ENCODE measurements at regions not wholly inside any gene's neighbourhood (a gene's known extent, or its start where the extent isn't known, plus 50 kb on each side); places are given as distances from the start of the nearest gene placed in this dataset.
"Not testable (repeated sequence)": the region's sequence is repeated elsewhere in the genome, so short reads cannot be mapped to it uniquely, and the experiment has no call there.

GRCh38 chr11:7874056-7874455 lies 57.0 kb downstream of the OR10A6 start:
- DNase-seq: no peak
- H3K4me3 Mint-ChIP-seq (ENCODE audit: unreplicated experiment): no peak overlapping the region
- no peaks in the 10 kb centered on the region for H3K27me3 Mint-ChIP-seq (ENCODE audit: unreplicated experiment)
- no peaks in the 10 kb centered on the region for H3K4me1 Mint-ChIP-seq (ENCODE audit: low read depth, unreplicated experiment)
- no peaks in the 10 kb centered on the region for H3K9me3 Mint-ChIP-seq (ENCODE audit: unreplicated experiment)
- no peak overlapping the region for H3K27ac Mint-ChIP-seq (ENCODE audit: unreplicated experiment)
- H3K36me3 Mint-ChIP-seq (ENCODE audit: unreplicated experiment): no peaks in the 10 kb centered on the region
- no peak for TF ChIP-seq CTCF (IDR thresholded peaks at IDR 0.05; ENCODE audit: partially characterized antibody, unreplicated experiment)

- H3K27me3 Mint-ChIP-seq (ENCODE audit: unreplicated experiment): no peaks in the 10 kb centered on the region
- no peak overlapping the region for H3K27ac Mint-ChIP-seq (ENCODE audit: unreplicated experiment)
- no peak for TF ChIP-seq CTCF (IDR thresholded peaks at IDR 0.05; ENCODE audit: partially characterized antibody, unreplicated experiment)
- no peak for DNase-seq
- H3K4me1 Mint-ChIP-seq (ENCODE audit: low read depth, unreplicated experiment): no peaks in the 10 kb centered on the region
- H3K4me3 Mint-ChIP-seq (ENCODE audit: unreplicated experiment): no peak overlapping the region
- H3K36me3 Mint-ChIP-seq (ENCODE audit: unreplicated experiment): no peaks in the 10 kb centered on the region
- no peaks in the 10 kb centered on the region for H3K9me3 Mint-ChIP-seq (ENCODE audit: unreplicated experiment)
Observed at GRCh38 chr11:7872890-7873289, 58.2 kb downstream of the OR10A6 start.

DNA sequence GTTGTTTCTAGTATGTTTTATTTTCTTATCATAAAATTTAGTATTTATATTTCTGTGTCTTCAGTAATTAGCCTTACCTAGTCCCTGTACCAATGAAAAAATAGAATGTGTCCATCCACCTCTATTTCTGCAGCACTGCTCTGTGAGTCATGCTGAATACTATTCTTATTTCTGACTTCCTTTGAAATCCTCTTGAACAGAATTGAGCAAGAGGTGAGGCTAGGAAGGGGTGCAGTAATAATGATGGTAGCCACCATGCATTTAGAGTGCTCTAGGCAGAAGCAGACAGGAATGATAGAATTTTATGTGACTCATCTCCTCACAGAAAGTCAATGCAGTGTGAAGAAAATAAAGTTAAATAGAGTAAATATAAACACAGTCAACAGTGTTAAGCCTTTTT lies 60.0 kb downstream of the OR10A6 start:
- H3K9me3 Mint-ChIP-seq (ENCODE audit: unreplicated experiment): peaks cover 1% of the 10 kb centered on the region
- H3K27me3 Mint-ChIP-seq (ENCODE audit: unreplicated experiment): no peaks in the 10 kb centered on the region
- no peak overlapping the region for H3K4me3 Mint-ChIP-seq (ENCODE audit: unreplicated experiment)
- no peaks in the 10 kb centered on the region for H3K36me3 Mint-ChIP-seq (ENCODE audit: unreplicated experiment)
- TF ChIP-seq CTCF (IDR thresholded peaks at IDR 0.05; ENCODE audit: partially characterized antibody, unreplicated experiment): no peak
- H3K4me1 Mint-ChIP-seq (ENCODE audit: low read depth, unreplicated experiment): no peaks in the 10 kb centered on the region
- no peak for DNase-seq
- H3K27ac Mint-ChIP-seq (ENCODE audit: unreplicated experiment): no peak overlapping the region

- no peak for DNase-seq
- H3K4me3 Mint-ChIP-seq (ENCODE audit: unreplicated experiment): no peak overlapping the region
- H3K36me3 Mint-ChIP-seq (ENCODE audit: unreplicated experiment): no peaks in the 10 kb centered on the region
- no peaks in the 10 kb centered on the region for H3K27me3 Mint-ChIP-seq (ENCODE audit: unreplicated experiment)
- TF ChIP-seq CTCF (IDR thresholded peaks at IDR 0.05; ENCODE audit: partially characterized antibody, unreplicated experiment): no peak
- peaks cover 1% of the 10 kb centered on the region for H3K9me3 Mint-ChIP-seq (ENCODE audit: unreplicated experiment)
- H3K4me1 Mint-ChIP-seq (ENCODE audit: low read depth, unreplicated experiment): no peaks in the 10 kb centered on the region
- H3K27ac Mint-ChIP-seq (ENCODE audit: unreplicated experiment): no peak overlapping the region
Observed at GRCh38 chr11:7869467-7869866, 61.6 kb downstream of the OR10A6 start.

- not testable (repeated sequence) for H3K4me1 Mint-ChIP-seq (ENCODE audit: low read depth, unreplicated experiment); H3K36me3 Mint-ChIP-seq (ENCODE audit: unreplicated experiment); DNase-seq; H3K27me3 Mint-ChIP-seq (ENCODE audit: unreplicated experiment); H3K4me3 Mint-ChIP-seq (ENCODE audit: unreplicated experiment); H3K27ac Mint-ChIP-seq (ENCODE audit: unreplicated experiment); H3K9me3 Mint-ChIP-seq (ENCODE audit: unreplicated experiment)
Observed at GRCh38 chr11:7861292-7861691, 64.5 kb upstream of the OR5P2 start.

DNA sequence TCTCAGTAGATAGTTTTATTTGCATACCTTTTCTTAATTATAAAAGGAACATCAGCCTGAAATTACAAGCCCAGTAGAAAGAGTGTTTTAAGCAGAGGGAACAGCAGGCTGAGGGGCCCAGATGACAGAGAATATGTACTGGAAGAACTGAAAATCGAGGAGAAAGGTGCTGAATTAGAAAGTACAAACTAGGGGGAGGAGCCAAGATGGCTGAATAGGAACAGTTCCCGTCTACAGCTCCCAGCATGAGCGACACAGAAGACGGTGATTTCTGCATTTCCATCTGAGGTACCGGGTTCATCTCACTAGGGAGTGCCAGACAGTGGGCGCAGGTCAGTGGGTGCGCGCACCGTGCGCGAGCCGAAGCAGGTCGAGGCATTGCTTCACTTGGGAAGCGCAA lies 64.1 kb upstream of the OR5P2 start:
- not testable (repeated sequence) for H3K27me3 Mint-ChIP-seq (ENCODE audit: unreplicated experiment); DNase-seq; H3K4me1 Mint-ChIP-seq (ENCODE audit: low read depth, unreplicated experiment); H3K36me3 Mint-ChIP-seq (ENCODE audit: unreplicated experiment); H3K9me3 Mint-ChIP-seq (ENCODE audit: unreplicated experiment); H3K27ac Mint-ChIP-seq (ENCODE audit: unreplicated experiment)
- H3K4me3 Mint-ChIP-seq (ENCODE audit: unreplicated experiment): peak overlapping the region; percentile 19
